ENCODE measurements at regions not wholly inside any gene's neighbourhood (a gene's known extent, or its start where the extent isn't known, plus 50 kb on each side); places are given as distances from the start of the nearest gene placed in this dataset.

- no peak for TF ChIP-seq CTCF (conservative IDR thresholded peaks at IDR 0.05; ENCODE audit: low read depth in 2 of 2)
- no peak for TF ChIP-seq POLR2AphosphoS5 (IDR thresholded peaks at IDR 0.05; ENCODE audit: low read depth)
Observed at GRCh38 chr1:208465786-208466590, 221.8 kb upstream of the PLXNA2 start.

Measured in GM23338 (cell line).